H1 (cell line): ENCODE measurements at regions not wholly inside any gene's neighbourhood (a gene's known extent, or its start where the extent isn't known, plus 50 kb on each side); places are given as distances from the start of the nearest gene placed in this dataset.

Experiments
- CTCF ChIA-PET: fragments of 300-600 bp; sonication (Branson Sonifier 250); formaldehyde crosslinking; loops from one replicate; lab custom pipeline; 2021; ENCODE audit not compliant: partially characterized antibody; lab: Charles Lee
- POLR2A ChIA-PET: fragments of 300-600 bp; sonication (Branson Sonifier 250); formaldehyde crosslinking; loops from one replicate; lab custom pipeline; 2021; ENCODE audit warnings: inconsistent platforms; ENCODE audit not compliant: partially characterized antibody; lab: Charles Lee
- DNase-seq, 2 experiments: peaks; one replicate each; pipeline versions ENCODE4 v3.0.0 to v3.0.0-alpha.2; 2010 to 2022; ENCODE audit warnings: low spot score in 2 of 2, low read depth in 1 of 2, mixed read lengths in 1 of 2
- FAIRE-seq: peaks from 2 replicates; lab custom pipeline; 2011; peaks lifted over from hg19 to GRCh38; lab: Jason Lieb, UNC
- H2AFZ ChIP-seq: 2 replicates; pipeline ENCODE4 v1.8.1; 2012; ENCODE audit warnings: low read length, inconsistent platforms
- H2AK5ac ChIP-seq: 2 replicates; pipeline ENCODE4 v1.6.1; 2013; ENCODE audit warnings: low read depth, low read length
- H2BK120ac ChIP-seq: replicated peaks from 2 replicates; pipeline ENCODE3; 2013; ENCODE audit warnings: low read depth, low read length, inconsistent platforms
- H2BK12ac ChIP-seq: 2 replicates; pipeline ENCODE4 v1.6.1; 2013; ENCODE audit warnings: low read depth, low read length
- H2BK15ac ChIP-seq: 2 replicates; pipeline ENCODE4 v1.6.1; 2013; ENCODE audit warnings: low read length
- H2BK20ac ChIP-seq: 2 replicates; pipeline ENCODE4 v1.6.1; 2013; ENCODE audit warnings: low read length
- H2BK5ac ChIP-seq: 2 replicates; pipeline ENCODE4 v1.6.1; 2013; ENCODE audit warnings: low read depth, low read length
- H3K14ac ChIP-seq: 2 replicates; pipeline ENCODE4 v1.6.1; 2013; ENCODE audit warnings: inconsistent platforms; ENCODE audit not compliant: insufficient read length
- H3K18ac ChIP-seq: 2 replicates; pipeline ENCODE4 v1.6.1; 2013; ENCODE audit warnings: low read length; ENCODE audit errors: extremely low read depth
- H3K23ac ChIP-seq: 2 replicates; pipeline ENCODE4 v1.6.1; 2013; ENCODE audit warnings: inconsistent platforms; ENCODE audit not compliant: insufficient read length
- H3K23me2 ChIP-seq: 2 replicates; pipeline ENCODE4 v1.6.1; 2013; ENCODE audit warnings: low read depth, low read length
- H3K27ac ChIP-seq: 2 replicates; pipeline ENCODE4 v1.6.1; 2011; ENCODE audit warnings: low read depth, low read length, inconsistent platforms
- H3K27me3 ChIP-seq, 4 experiments: replicated peaks in 1 of 4; 1 replicate in 1 of 4; 2 replicates in 3 of 4; pipeline versions ENCODE4 v1.6.1 to v1.8.1; 2011 to 2013; ENCODE audit warnings: low read length in 3 of 4, mild to moderate bottlenecking in 3 of 4, inconsistent platforms in 2 of 4, mixed read lengths in 2 of 4, moderate library complexity in 1 of 4; ENCODE audit not compliant: control insufficient read depth in 3 of 4, insufficient read depth in 3 of 4; ENCODE audit errors: extremely low read depth in 1 of 4
- H3K36me3 ChIP-seq, 4 experiments: 2 replicates each; pipeline versions ENCODE4 v1.6.1 to v1.8.1; 2011 to 2013; ENCODE audit warnings: mild to moderate bottlenecking in 4 of 4, low read length in 3 of 4, moderate library complexity in 2 of 4, control low read depth in 1 of 4, inconsistent platforms in 1 of 4; ENCODE audit not compliant: insufficient read depth in 4 of 4, control insufficient read depth in 2 of 4
- H3K4ac ChIP-seq: replicated peaks from 2 replicates; pipeline ENCODE3; 2013; ENCODE audit warnings: low read length, low read depth, mixed read lengths, inconsistent platforms; ENCODE audit not compliant: insufficient read length
- H3K4me1 ChIP-seq, 4 experiments: replicated peaks in 1 of 4; 1 replicate in 1 of 4; 2 replicates in 3 of 4; pipeline versions ENCODE4 v1.6.1 to v1.8.1; 2011 to 2013; ENCODE audit warnings: low read length in 3 of 4, inconsistent platforms in 2 of 4, mixed read lengths in 1 of 4; ENCODE audit not compliant: insufficient read depth in 4 of 4, control insufficient read depth in 3 of 4
- H3K4me2 ChIP-seq, 2 experiments: 2 replicates each; pipeline versions ENCODE4 v1.6.1 to v1.8.1; 2011 to 2013; ENCODE audit warnings: low read depth in 2 of 2, low read length in 2 of 2, control low read depth in 1 of 2, inconsistent platforms in 1 of 2, mild to moderate bottlenecking in 1 of 2; ENCODE audit not compliant: insufficient read depth in 1 of 2
- H3K4me3 ChIP-seq, 4 experiments: fragments of 200-600, 300-600 bp in 1 of 4; sonication (generic), shearing (Covaris generic), sonication (Bioruptor Twin) in 1 of 4; 2 replicates each; pipeline versions ENCODE4 v1.5.1 to v1.8.1; 2011 to 2016; ENCODE audit warnings: low read length in 4 of 4, low read depth in 3 of 4, control low read depth in 2 of 4, inconsistent platforms in 2 of 4, mild to moderate bottlenecking in 2 of 4, mixed read lengths in 1 of 4, moderate library complexity in 1 of 4; ENCODE audit not compliant: insufficient read depth in 2 of 4; ENCODE audit errors: extremely low read depth in 1 of 4
- H3K56ac ChIP-seq: replicated peaks from 2 replicates; pipeline ENCODE3; 2013; ENCODE audit warnings: low read depth, mild to moderate bottlenecking, mixed read lengths, low read length, inconsistent platforms; ENCODE audit not compliant: insufficient read length
- H3K79me1 ChIP-seq: 2 replicates; pipeline ENCODE4 v1.6.1; 2013; ENCODE audit warnings: low read depth, low read length, control low read depth
- H3K79me2 ChIP-seq, 2 experiments: 2 replicates each; pipeline versions ENCODE4 v1.6.1 to v1.8.1; 2012 to 2013; ENCODE audit warnings: low read length in 2 of 2, mild to moderate bottlenecking in 2 of 2, inconsistent platforms in 1 of 2; ENCODE audit not compliant: insufficient read depth in 2 of 2, control insufficient read depth in 1 of 2
- H3K9ac ChIP-seq, 4 experiments: replicated peaks in 1 of 4; 1 replicate in 1 of 4; 2 replicates in 3 of 4; pipeline versions ENCODE4 v1.6.1 to v1.8.1; 2011 to 2013; ENCODE audit warnings: low read depth in 3 of 4, low read length in 3 of 4, control low read depth in 2 of 4, mild to moderate bottlenecking in 2 of 4, moderate library complexity in 2 of 4, inconsistent platforms in 1 of 4; ENCODE audit errors: extremely low read depth in 1 of 4
- H3K9me3 ChIP-seq, 2 experiments: 2 replicates each; pipeline versions ENCODE4 v1.6.1 to v1.8.1; 2012 to 2013; ENCODE audit warnings: mild to moderate bottlenecking in 2 of 2, moderate library complexity in 2 of 2, control low read depth in 1 of 2, inconsistent platforms in 1 of 2, low read depth in 1 of 2, low read length in 1 of 2, mixed read lengths in 1 of 2; ENCODE audit not compliant: insufficient read depth in 2 of 2
- H4K20me1 ChIP-seq, 2 experiments: replicated peaks in 1 of 2; 2 replicates each; pipeline versions ENCODE3 to v1.8.1; 2011 to 2013; ENCODE audit warnings: inconsistent platforms in 2 of 2, low read length in 2 of 2, mild to moderate bottlenecking in 1 of 2; ENCODE audit not compliant: insufficient read depth in 2 of 2, control insufficient read depth in 1 of 2
- H4K5ac ChIP-seq: 2 replicates; pipeline ENCODE4 v1.6.1; 2013; ENCODE audit warnings: low read length, low read depth, mixed read lengths, inconsistent platforms; ENCODE audit not compliant: insufficient read length
- H4K8ac ChIP-seq: 2 replicates; pipeline ENCODE4 v1.8.0; 2013; ENCODE audit warnings: mild to moderate bottlenecking, moderate library complexity, low read length, inconsistent platforms; ENCODE audit not compliant: insufficient read depth; ENCODE audit errors: extremely low read depth
- H4K91ac ChIP-seq: replicated peaks from 2 replicates; pipeline ENCODE3; 2013; ENCODE audit warnings: low read length, mixed read lengths, inconsistent platforms; ENCODE audit not compliant: insufficient read length
- RBBP5 ChIP-seq: IDR thresholded peaks from 2 replicates; pipeline ENCODE4 v1.7.1; 2012; ENCODE audit warnings: low read depth, mild to moderate bottlenecking, inconsistent platforms, low read length, moderate library complexity, borderline replicate concordance
- ZNF274 ChIP-seq: IDR thresholded peaks from 2 replicates; pipeline ENCODE4 v1.7.0; 2012; ENCODE audit warnings: low read length, borderline replicate concordance; ENCODE audit errors: extremely low read depth
- WGBS, 2 experiments: shearing (Covaris generic) in 1 of 2; methylation state at CpG; one replicate each; pipeline versions ENCODE4 v1.1.6 to v1.1.7; 2013 to 2015; ENCODE audit warnings: low lambda C conversion rate in 2 of 2, mixed read lengths in 2 of 2, inconsistent platforms in 1 of 2, low coverage in 1 of 2, missing lambda C conversion rate in 1 of 2; ENCODE audit not compliant: insufficient replicate concordance in 2 of 2, insufficient coverage in 1 of 2, insufficient read length in 1 of 2; ENCODE audit errors: extremely low coverage in 1 of 2, missing lambda C conversion rate in 1 of 2; 5-methylcytosine and 5-hydroxymethylcytosine counted together

GRCh38 chr9:124135813-124136365, 121.9 kb upstream of the NEK6 start:
- TF ChIP-seq ZNF274 = no peak
- no peak for TF ChIP-seq RBBP5
- TF ChIP-seq, all 59 proteins: peak for 0
- CTCF ChIA-PET = interaction anchor here (0.7 to 2.6 kb wide), 4 partner anchors 10 to 704 kb away, joined by 3 to 14 read pairs (median 4); no protein-coding TSS in a partner anchor

More at GRCh38 chr9:124135813-124136365, 121.9 kb upstream of the NEK6 start:
- H3K14ac ChIP-seq = no peak overlapping the region
- no peak overlapping the region for H2BK5ac ChIP-seq
- no peak overlapping the region for H4K91ac ChIP-seq
- no peak overlapping the region for H2AFZ ChIP-seq
- H3K56ac ChIP-seq = peak overlapping the region; percentile 46
- no peak overlapping the region for H3K27ac ChIP-seq
- H3K4me3 ChIP-seq = no peak overlapping the region
- 87% methylated on average over 1 of the region's 1 CpG; no CpG with 5 or more reads in 1 of the 2 experiments for WGBS, 2 experiments
- no peaks in the 10 kb centered on the region for H3K79me1 ChIP-seq
- H3K18ac ChIP-seq = no peak overlapping the region
- no peak overlapping the region for H4K5ac ChIP-seq
- no peaks in the 10 kb centered on the region for H3K36me3 ChIP-seq
- no peak overlapping the region for H3K9ac ChIP-seq
- H3K23me2 ChIP-seq = peaks cover 3% of the 10 kb centered on the region; the same call in 1 of the 2 replicates
- DNase-seq (no peak), FAIRE-seq (no peak)
- H2BK15ac ChIP-seq = no peak overlapping the region
- no peak overlapping the region for H2BK120ac ChIP-seq
- no peak overlapping the region for H2BK12ac ChIP-seq
- H3K4ac ChIP-seq = no peak overlapping the region
- H3K4me1 ChIP-seq = no peaks in the 10 kb centered on the region
- H2BK20ac ChIP-seq = no peak overlapping the region
- no peak overlapping the region for H2AK5ac ChIP-seq
- H3K79me2 ChIP-seq = no peaks in the 10 kb centered on the region
- no peaks in the 10 kb centered on the region for H3K9me3 ChIP-seq
- POLR2A ChIA-PET = no interaction called here
- H3K4me2 ChIP-seq = no peak overlapping the region
- H4K20me1 ChIP-seq = peaks cover 0 to 3% of the 10 kb centered on the region in 2 experiments
- no peak overlapping the region for H3K23ac ChIP-seq
- H4K8ac ChIP-seq = no peak overlapping the region
- H3K27me3 ChIP-seq = no peaks in the 10 kb centered on the region
